TTC549 (cell line): ENCODE measurements at regions not wholly inside any gene's neighbourhood (a gene's known extent, or its start where the extent isn't known, plus 50 kb on each side); places are given as distances from the start of the nearest gene placed in this dataset.
"Not testable (repeated sequence)": the region's sequence is repeated elsewhere in the genome, so short reads cannot be mapped to it uniquely, and the experiment has no call there.

Source experiments
- FAIRE-seq: peaks from 2 replicates; lab custom pipeline; 2012; peaks lifted over from hg19 to GRCh38; lab: Jason Lieb, UNC

DNA sequence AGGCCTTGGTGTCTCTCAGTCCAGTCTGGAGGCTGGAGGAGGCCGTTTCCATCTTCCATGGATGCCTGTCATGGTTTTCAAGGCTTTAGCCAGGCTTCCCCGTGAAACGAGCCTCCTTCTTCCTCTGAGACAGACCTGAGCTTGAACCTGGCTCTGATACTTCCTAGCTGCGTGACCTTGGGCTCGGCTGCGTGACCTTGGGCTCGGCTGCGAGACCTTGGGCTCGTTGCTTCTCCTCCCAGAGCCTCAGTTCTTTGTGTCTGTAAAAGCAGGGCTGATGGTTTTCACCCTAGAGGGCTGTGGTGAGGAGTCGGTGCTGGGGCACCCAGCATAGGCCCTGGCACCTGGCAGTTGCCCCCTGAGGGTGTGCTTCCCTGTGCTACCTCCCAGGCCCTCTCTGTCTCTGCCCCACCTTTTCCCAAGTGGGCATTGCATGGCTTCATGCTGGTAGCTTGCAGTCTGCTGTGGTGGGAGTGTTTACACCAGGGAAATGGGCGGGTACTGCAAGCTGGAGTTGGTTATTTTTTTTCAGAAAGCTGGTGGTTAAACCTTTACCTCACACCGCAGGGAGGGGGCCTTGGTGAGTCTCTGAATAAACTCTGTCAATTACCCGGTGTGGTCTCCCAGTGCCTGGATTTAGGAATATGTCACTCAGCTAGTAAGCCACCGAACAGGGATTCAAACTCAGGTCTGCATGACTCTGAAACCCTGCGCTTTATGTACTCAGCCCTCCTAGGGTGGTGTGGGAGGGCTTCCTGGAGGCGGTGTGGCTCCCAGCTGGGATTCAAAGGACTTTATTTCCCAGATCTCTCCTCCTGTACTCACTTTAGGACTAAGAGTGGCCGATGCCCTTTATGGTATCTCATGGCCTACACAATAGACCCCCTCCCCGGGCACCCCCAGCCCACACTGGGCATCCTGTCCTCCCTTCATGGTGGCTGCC is 129.0 kb upstream of the CIBAR2 start:
- FAIRE-seq, result no peak

DNA sequence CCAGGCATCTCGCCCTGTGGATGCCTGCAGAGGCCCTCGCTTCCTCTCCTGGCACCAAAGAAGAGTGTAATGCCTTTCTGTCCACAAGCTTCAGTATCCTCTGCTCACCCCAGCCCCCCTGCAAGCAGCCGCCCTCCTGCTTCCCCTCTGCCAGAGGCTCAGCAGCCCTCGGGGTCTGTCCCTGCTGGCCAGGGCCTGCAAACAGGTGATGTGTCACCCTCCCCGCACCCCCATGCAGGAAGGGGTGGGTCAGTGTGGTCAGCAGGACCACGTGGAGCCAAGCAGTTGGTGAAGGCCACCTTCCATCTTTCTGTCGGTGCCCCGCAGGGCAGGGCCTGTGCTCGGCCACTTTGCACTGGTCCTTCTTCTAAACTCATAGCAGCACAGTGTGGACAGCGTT is 129.9 kb upstream of the CIBAR2 start:
- no peak for FAIRE-seq

DNA sequence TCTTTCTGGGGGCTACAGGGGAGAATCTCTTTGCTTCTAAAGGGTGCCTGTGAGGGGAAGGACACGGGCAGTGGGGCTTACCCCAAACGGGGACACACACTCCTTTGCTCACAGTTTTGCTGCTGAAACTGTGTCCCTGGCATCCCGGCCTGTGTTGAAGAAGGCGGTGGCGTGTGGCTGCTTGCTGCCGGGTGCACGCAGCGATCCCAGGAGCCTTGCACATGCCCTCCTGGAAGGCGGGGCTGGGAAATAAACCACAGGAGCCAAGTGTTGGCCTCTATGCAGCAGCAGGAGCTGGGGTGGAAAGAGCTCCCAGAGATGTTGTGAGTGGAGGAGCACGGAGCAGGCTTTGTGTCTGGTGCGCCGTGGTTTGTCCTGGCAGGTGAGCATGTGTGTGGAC is 131.0 kb upstream of the CIBAR2 start:
- FAIRE-seq, result no peak

DNA sequence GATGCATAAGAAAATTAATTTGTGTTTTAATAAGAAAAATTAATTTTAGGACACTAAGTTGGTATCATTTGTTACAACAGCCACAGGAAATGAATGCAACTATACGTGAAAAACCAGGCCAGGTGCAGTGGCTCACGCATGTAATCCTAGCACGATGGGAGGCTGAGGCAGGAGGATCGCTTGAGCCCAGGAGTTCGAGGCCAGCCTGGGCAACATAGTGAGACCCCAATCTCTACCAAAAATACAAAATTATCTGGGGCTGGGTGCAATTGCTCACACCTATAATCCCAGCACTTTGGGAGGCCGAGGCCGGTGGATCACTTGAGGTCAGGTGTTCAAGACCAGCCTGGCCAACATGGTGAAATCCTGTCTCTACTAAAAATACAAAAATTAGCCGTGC is 132.2 kb upstream of the CIBAR2 start:
- not testable (repeated sequence) for FAIRE-seq

DNA sequence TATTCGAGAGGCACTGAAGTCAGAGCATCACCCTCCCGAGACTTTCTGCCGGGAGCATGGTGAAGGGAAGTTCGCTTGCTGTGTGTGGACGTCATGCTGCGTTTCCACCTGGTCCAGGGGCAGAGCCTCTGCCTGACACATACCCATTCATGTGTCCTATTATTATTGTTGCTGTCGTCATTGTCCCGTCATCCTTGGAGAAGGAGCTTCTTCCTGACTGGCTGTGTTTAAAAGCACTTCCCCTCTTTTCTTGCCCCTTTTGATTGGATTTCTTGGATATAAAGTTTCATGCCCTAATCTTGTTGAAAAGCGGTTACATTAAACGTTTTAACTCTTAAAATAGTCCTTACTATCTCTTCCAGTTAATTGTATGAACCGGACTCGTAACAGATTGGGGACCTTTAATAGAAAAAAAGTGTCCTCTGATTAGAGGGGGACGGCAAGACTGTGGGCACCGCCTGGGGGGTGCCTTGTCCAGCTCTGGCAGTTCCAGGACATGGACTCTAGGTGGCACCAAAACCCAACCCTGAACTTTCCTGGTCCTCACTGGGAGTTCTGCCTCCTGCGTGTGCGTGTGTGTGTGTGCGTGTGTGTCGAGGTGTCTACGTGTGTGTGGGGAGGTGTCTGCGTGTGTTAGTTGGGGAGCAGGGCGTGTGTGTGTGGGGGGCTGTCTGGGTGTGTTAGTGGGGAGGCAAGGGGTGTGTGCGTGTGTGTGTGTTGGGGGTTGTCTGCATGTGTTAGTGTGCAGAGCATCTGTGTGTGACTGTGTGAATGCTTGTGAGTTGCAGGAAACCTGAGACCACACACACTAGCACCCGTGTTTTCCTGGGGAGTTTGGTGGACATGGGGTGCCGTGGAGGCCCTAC is 133.3 kb upstream of the CIBAR2 start:
- no peak for FAIRE-seq

DNA sequence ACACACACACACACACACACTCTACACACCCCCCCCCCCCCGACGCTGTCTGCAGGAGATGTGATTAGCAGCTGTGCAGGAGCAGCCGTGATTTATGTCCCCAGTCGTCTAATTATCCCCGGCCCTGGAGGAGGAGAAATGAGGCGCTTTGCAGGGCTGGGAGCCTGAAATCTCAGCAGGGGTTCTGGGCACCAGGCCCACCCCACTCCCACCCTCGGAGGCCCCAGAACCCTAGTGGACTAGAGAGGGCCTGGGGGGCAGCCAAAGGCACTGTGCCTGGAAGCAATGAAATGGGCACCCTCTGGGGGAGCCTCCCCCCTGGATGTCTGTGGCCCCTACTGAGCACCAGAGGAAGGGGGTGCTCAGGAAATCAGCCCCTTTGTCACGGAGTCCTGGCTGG is 134.2 kb upstream of the CIBAR2 start:
- FAIRE-seq, result no peak

DNA sequence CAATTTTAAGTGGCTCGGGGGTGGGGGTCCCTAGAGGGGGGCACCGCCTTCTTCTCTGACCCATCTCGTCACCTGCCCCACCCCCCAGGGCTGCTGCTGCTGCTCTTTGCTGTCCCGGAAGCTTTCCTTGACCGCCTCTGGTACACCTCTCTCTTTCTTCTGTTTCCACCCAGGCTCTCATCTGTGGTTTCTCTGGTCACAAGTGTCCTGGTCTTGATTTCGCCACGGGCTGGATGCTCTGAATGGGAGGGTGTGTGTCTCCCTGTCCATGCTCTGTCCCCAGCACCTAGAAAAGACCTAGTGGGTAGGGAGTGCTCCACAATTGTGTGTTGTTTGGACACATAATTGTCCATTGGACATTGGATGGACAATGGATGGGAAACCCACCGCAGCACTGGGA is 134.7 kb upstream of the CIBAR2 start:
- FAIRE-seq, result no peak

DNA sequence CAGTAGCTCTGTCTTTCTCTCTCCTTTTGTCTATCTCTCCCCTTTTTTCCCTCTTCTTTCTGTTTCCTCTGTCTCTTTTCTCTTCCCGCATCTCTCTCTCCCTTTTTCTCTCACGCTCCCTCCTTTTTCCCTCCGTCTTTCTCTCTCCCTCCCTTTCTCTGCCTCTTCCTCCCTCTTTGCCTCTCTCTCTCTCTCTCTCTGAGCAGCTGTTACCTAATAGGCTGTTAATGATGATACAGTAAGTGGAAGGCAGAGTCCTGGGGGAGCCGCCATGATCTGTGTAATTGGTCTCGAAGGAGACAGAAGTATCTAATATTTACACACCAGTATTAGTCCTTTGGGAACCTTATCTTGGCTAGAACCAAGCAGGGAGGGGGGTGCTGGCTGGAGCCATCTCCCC is 136.1 kb upstream of the CIBAR2 start:
- FAIRE-seq, result no peak

DNA sequence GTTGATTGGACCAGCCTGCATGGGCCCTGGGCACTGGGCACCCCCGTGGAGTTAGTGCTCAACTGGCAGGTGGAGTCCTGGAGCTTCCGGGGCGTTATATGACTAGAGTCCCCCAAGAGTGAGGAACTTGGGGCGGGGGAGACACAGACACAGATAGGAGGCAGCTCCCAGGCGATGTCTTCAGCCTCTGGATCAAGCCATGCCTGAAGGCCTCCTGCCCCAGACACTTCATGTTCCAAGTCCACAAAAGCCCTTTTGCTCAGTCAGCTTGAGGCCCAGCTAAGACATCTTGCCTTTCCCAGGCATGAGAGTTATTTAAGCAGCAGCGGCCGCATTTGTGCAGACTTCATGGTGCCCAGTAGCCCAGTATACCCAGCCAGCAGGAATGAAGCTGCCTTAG is 136.6 kb upstream of the CIBAR2 start:
- FAIRE-seq, result no peak

DNA sequence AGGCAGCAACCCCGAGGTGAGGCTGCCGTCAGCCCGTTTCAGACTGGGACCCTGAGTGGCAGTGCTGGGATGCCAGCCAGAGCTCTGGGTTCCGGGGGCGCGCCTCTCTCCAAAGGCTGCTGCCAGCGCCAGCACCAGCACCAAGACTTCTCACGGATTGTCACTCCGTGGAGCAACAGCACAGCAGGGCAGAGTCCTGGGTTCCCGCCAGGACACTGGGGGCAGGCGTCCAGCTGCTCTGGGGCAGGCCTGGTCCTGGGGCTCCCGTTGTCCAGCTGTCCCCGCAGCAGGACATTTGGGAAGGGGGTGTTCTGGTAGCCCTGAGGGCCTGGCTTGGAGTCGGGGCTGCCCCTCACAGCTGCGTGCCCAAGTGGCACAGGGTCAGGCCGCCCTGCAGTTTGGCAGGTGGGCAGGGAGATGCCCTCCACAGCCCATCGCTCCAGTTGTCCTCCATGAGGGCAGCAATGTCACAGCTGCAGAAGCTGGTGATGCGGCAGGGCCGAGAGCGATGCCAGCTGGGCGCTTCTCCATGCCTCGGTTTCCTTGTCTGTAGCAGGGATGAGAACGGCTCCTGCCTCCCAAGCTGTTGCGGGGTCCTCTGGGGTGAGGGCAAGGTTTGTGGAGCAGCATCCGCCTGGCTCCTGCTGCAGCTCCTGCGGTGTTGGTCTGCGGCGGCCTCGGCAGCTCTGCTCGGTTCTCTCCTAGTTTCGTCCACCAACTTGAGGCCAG is 137.3 kb upstream of the CIBAR2 start:
- no peak for FAIRE-seq

DNA sequence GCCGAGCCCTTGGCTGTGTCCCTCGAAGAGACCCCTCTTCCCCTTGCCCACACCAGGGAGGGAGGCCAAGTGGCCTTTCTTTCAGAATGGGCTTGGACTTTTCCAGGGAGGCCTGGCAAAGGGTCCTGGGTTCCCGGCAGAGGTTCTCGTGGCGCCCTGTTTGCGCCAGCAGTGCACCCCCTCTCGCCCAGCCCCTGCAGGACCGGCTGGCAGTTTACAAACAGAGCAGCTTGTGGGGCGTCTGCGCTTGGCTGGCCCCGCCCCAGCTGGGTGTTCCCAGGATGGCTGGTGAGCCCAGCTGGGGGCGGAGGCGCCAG is 137.8 kb upstream of the CIBAR2 start:
- no peak for FAIRE-seq

DNA sequence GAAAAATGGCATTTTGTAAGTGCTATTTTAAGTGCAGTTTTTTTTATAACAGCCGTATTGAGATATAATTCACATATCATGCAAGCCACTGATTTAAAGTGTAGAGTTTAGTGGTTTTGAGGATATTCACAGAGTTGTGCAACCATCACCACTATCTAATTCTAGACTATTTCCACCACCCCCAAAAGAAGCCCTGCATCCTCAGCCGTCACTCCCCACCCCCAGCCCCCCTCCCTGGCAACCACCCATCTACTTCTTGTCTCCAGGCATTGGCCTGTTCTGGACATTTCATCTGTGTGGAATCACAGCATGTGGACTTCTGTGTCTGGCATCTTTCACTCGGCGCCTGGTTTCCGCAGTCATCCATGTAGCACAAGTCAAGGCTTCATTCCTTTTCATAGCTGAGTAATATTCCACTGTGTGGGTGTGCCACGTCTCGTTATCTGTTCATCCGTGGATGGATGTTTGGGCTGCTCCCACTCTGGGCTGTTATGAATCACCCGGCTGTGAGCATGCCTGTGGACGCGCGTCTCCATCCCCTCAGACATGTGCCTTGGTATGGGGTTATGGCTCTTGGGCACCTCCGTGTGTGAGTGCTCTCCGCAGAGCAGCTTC is 138.4 kb upstream of the CIBAR2 start:
- no peak for FAIRE-seq

DNA sequence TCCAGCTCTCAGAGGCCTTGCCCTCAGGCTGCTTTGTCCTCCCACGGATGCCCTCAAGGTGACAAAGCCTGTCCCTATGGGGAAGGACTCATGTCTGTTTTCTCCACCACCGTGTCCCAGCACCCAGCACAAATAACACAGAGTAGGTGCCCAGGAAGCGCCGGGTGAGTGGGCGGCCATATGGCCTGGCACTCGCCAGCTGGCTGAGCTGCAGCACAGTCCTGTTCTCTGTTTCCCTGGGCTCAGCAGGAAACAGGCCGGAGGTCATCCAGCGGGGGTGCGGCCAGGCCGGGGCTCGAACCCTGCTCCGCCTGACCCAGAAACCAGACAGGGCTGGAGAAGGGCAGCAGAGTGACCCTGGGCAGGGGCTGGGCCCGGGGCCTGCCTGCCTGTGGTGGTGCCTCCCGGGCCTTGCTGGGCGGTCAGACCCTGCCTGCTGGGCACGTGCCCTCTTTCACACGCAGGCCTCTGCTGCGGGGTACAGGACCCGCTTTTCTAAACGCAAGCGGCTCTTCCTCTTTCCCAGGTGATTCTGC is 139.0 kb upstream of the CIBAR2 start:
- no peak for FAIRE-seq

DNA sequence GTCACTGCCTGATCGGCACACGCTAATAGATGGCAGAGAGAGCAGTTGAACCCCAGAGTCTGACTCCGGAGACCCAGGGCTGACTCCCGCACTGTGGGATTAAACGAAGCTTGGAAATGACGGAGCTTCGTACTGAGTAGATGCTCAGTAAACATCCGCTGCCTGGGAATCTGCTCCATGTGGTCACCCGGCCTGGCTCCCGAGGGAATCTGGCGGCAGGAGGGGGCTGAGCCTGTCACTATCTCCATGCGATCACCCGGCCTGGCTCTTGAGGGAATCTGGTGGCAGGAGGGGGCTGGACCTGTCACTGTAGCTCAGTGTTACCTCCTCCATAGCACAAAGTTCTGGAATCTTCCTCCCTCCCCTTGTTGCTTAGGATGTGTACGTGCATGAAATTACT is 139.7 kb upstream of the CIBAR2 start:
- no peak for FAIRE-seq

DNA sequence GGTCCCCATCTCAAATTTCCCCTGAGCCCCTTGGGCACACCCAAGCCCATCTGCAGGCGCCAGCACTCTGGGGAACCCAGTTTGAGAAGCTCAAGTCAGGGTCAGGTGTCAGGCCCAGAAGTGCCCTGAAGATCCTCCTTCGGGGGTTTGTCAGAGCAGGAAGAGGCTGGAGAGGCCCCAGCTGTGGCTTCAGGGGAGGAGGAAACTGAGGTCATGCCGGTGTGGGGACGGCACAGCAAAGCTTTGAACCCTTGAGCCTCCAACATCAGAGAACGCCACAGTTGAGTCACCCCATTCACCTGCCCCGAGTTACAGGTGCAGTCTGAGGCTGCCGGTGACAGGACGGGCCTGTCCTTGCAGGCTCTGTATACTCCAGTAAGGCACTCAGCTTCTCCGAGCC is 140.2 kb upstream of the CIBAR2 start:
- FAIRE-seq, result no peak

DNA sequence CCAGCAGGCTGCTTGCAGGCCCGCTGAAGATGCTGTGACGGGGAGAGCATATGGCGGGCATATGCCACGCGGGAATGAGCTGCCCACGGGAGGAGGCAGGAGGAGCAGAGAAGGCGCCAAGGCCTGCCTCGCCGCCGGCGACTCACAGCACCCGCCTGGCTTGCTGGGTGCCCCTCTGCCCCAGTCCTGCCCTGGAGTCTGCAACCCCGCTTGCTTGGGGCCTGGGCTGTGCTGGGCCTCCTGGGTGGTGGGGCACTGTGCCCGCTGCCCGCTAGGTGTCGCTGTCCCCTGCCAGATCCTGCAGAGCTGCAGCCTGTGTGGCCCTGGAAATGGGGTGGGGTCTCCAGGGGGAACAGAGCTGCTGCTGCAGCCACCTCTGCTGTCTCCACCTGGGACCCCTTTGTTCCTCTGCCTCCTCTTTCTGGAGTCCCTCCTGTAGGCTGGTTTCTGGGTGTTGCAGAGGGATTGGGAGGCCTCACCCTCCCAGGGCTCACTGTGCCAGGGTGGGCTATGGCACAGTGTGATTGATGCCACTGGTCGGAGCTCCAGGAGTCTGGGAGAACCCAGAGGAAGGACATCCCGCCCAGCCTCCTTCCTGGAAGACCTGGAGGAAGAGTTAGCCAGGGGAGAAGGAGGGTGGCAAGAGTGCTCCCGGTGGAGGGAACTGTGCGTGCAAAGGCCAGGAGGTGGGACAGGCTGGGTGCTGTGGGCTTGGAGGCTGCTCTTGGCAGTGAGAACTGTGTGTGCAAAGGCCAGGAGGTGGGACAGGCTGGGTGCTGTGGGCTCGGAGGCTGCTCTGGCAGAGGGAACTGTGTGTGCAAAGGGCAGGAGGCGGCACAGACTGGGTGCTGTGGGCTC is 141.0 kb upstream of the CIBAR2 start:
- FAIRE-seq, result no peak

DNA sequence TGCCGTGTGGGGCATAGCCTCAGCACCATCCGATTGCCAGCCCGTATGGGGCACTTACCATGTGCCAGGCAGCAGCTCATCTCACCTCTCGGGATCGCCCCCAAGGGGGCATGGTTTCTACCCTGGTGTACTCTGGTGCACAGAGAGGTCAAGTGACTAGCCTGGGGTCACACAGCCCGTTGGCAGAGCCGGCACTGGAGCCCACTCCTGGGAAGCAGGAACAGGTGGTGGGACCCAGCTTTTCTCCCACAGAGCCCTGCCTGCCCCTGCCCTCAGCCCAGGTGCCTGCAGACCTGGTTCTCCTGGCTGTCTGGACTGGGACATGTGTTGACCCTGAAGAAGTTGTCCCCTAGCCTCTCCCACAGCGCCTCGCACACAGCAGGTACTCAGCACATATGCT is 141.8 kb upstream of the CIBAR2 start:
- FAIRE-seq, result no peak

DNA sequence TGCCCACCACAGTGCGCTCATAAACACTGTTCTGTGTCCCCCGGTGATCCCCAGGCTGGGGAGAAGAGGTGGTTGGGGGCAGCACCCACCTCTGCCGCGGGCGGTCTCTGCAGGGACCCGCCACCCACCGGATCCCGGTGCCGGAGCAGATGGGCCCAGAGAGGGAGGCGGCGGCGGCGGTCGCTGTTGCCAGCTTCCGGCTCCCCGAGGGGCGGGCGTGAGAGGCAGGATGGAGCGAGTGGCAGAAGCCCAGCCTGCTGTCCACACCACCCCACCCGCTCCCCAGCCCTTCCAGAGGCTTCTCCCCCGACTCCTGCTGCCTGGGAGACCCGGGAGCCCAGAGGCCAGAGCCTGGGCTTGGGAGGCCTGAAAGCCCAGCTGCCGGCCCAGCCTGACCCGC is 142.6 kb upstream of the CIBAR2 start:
- no peak for FAIRE-seq

DNA sequence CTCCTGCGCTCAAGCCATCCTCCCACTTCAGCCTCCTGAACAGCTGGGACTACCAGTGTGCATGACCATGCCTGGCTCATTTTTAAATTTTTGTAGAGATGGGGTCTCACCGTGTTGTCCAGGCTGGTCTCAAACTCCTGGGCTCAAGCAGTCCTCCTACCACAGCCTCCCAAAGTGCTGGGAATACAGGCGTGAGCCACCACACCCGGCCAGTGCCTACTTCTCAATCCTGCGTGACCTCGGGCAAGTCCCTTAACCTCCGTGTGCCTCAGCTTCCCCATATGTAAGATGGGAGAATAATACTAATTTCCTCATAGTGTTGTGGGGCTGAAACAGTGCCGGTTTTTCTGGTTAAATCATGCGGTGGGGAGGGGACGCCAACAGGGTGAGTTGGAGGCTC is 143.5 kb upstream of the CIBAR2 start:
- no peak for FAIRE-seq

DNA sequence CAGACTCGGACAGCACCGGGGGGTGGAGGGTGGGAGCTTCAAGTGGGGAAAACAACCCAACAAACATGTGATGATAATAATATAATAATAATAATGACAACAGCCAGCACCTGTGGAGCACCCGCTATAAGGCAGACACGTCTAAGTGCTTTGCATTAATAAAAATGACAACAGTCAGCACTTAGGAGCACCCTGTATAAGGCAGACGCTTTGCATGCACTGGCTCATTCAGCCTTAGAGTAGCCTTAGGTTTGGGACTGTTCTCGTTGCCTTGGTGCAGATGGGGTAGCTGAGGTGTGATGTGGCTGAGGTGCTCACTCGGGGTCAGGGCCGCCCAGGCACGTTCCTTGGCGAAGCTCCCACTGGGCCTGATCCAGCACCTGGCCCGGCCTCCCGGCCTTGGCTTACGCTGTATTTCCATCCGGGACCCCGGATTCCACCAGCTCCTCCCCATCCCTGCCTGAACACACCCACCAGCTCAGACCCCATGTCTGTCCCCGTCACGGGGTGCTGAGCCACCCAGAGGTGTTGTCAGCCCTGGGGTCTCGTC is 144.0 kb upstream of the CIBAR2 start:
- no peak for FAIRE-seq

DNA sequence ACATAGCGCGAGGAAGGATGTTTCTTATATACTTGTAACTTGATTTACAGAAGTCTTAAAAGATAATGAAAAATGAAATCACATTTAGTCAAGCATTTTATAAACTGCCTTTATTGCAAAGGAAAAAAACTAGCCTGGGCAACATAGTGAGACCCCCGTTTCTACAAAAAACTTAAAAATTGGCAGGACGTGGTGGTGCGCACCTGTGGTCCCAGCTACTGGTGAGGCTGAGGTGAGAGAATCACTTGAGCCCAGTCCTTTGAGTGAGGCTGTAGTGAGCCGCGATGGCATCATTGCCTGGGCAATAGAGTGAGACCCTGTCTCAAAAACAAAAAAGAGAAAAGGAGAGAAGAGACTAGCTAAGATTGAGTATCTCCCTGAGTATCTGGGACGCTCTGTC is 145.2 kb upstream of the CIBAR2 start:
- no peak for FAIRE-seq
